Progenitor cell of endocrine pancreas (in vitro differentiated cells): ENCODE measurements at regions not wholly inside any gene's neighbourhood (a gene's known extent, or its start where the extent isn't known, plus 50 kb on each side); places are given as distances from the start of the nearest gene placed in this dataset.

Experiments
- DNase-seq: peaks from one replicate; pipeline ENCODE4 v3.0.0; 2021; ENCODE audit warnings: low spot score; ENCODE audit not compliant: unreplicated experiment
- H3K27ac Mint-ChIP-seq: 2 replicates; pipeline ENCODE4 v1.8.0; 2021; ENCODE audit warnings: mild to moderate bottlenecking, moderate library complexity, mixed read lengths
- H3K27me3 Mint-ChIP-seq: 2 replicates; pipeline ENCODE4 v1.8.0; 2021; ENCODE audit warnings: mixed read lengths
- H3K36me3 Mint-ChIP-seq: 2 replicates; pipeline ENCODE4 v1.8.0; 2022; ENCODE audit warnings: mixed read lengths; ENCODE audit not compliant: insufficient read depth
- H3K4me1 Mint-ChIP-seq: 2 replicates; pipeline ENCODE4 v1.8.0; 2021; ENCODE audit warnings: low read depth, mixed read lengths
- H3K4me3 Mint-ChIP-seq: 2 replicates; pipeline ENCODE4 v1.8.0; 2021; ENCODE audit warnings: low read depth, mild to moderate bottlenecking, moderate library complexity, mixed read lengths
- H3K9me3 Mint-ChIP-seq: 2 replicates; pipeline ENCODE4 v1.8.0; 2021; ENCODE audit warnings: low read depth, mixed read lengths
- TF ChIP-seq, protein P1 (sequence below): fragments of 200-600 bp; sonication (generic); IDR thresholded peaks from one replicate; pipeline ENCODE4 v1.5.0; 2021; ENCODE audit warnings: antibody characterized with exemption, mild to moderate bottlenecking; ENCODE audit not compliant: unreplicated experiment

DNA sequence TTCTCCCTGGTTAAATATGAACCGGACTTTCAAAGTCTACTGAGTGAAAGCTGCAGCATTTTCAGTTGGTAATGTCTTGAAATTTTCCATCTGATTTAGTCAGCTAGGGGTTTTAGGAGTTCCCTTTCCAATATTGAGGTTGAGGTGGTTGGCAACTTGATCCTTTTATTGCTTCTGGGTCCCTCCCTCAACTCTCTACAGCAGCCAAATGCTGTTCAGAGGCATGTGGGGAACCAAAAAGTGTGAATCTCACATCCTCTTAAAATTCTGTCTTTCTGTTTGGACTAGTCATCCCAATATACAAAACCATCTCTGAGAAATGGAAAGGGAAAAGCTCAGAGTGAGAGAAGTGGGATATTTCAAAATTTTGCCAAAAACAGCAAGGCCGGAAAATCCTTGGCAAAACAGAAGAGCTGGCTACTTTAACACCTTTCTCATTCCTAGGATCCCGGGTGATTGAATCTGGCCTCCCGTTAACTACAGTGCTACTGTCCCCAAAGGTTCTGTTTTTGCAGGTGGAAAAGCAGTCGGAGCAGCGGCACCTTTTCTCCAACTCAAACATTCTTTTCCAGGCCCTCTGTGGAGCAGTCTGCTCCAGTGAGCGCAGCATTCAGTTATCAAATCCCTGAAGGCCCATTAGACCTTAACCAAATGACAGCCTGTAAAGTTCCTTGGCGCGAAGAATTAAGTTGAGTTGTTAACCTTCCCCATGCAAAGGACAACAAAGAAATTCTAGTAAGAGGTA lies 345.9 kb upstream of the NUDT12 start:
- Mint-ChIP-seq H3K36me3 (no peaks in the 10 kb centered on the region), H3K27ac (no peak overlapping the region), H3K4me1 (no peaks in the 10 kb centered on the region), H3K9me3 (peaks cover 9% of the 10 kb centered on the region), H3K27me3 (no peaks in the 10 kb centered on the region), H3K4me3 (no peak overlapping the region)
- DNase-seq, result no peak
- TF ChIP-seq, protein P1, sequence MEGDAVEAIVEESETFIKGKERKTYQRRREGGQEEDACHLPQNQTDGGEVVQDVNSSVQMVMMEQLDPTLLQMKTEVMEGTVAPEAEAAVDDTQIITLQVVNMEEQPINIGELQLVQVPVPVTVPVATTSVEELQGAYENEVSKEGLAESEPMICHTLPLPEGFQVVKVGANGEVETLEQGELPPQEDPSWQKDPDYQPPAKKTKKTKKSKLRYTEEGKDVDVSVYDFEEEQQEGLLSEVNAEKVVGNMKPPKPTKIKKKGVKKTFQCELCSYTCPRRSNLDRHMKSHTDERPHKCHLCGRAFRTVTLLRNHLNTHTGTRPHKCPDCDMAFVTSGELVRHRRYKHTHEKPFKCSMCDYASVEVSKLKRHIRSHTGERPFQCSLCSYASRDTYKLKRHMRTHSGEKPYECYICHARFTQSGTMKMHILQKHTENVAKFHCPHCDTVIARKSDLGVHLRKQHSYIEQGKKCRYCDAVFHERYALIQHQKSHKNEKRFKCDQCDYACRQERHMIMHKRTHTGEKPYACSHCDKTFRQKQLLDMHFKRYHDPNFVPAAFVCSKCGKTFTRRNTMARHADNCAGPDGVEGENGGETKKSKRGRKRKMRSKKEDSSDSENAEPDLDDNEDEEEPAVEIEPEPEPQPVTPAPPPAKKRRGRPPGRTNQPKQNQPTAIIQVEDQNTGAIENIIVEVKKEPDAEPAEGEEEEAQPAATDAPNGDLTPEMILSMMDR, result no peak

DNA sequence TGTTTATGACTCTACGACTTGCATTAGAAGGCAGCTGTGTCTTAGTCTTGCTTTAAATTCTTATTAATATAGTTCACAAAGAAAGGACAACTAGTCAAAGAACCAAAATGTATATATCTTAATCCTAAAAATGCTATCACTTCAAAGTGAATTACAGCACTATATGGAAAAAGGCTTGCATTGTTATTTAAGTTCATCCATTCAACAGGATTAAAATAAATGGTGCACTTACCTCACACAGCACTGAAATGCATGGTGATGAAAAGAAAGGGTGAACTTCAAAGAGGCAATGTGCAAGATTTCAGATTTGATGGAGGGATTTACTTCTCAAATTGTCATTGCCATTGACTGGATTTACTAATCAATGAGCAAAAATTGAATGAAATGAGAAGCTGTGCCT lies 344.4 kb upstream of the NUDT12 start:
- Mint-ChIP-seq H3K27me3 (no peaks in the 10 kb centered on the region), H3K9me3 (peaks cover 9% of the 10 kb centered on the region), H3K4me1 (no peaks in the 10 kb centered on the region), H3K36me3 (no peaks in the 10 kb centered on the region), H3K4me3 (no peak overlapping the region), H3K27ac (no peak overlapping the region)
- DNase-seq, result no peak
- TF ChIP-seq, protein P1, result no peak

DNA sequence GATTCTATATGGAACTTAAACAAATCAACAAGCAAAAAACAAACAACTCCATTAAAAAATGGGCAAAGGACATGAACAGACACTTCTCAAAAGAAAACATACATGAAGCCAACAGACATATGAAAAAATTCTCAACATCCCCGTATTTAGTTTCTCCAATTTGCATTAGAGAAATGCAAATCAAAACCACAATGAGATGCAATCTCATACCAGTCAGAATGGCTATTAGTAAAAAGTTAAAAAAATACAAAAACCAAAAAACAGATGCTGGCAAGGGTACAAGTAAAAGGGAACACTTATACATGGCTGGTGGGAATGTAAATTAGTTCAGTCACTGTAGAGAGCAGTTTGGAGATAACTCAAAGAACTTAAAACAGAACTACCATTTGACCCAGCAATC lies 342.1 kb upstream of the NUDT12 start:
- H3K9me3 Mint-ChIP-seq, result peaks cover 9% of the 10 kb centered on the region
- H3K27ac Mint-ChIP-seq, result no peak overlapping the region
- no peaks in the 10 kb centered on the region for H3K36me3 Mint-ChIP-seq
- TF ChIP-seq, protein P1, result no peak
- H3K4me3 Mint-ChIP-seq, result no peak overlapping the region
- no peaks in the 10 kb centered on the region for H3K4me1 Mint-ChIP-seq
- no peak for DNase-seq
- H3K27me3 Mint-ChIP-seq, result no peaks in the 10 kb centered on the region

DNA sequence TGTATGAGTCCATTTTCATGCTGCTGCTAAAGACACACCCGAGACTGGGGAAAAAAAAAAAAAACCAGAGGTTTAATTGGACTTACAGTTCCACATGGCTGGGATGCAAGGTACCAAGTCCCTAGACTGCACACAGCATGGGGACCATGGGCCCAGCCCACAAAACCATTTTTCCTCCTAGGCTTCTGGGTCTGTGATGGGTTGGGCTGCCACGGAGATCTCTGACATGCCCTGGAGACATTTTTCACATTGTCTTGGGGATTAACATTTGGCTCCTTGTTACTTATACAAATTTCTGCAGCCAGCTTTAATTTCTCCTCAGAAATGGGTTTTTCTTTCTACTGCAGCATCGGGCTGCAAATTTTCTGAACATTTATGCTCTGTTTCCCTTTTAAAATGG lies 340.3 kb upstream of the NUDT12 start:
- no peaks in the 10 kb centered on the region for H3K27me3 Mint-ChIP-seq
- H3K4me3 Mint-ChIP-seq, result no peak overlapping the region
- TF ChIP-seq, protein P1, result no peak
- no peaks in the 10 kb centered on the region for H3K36me3 Mint-ChIP-seq
- no peaks in the 10 kb centered on the region for H3K4me1 Mint-ChIP-seq
- H3K27ac Mint-ChIP-seq, result no peak overlapping the region
- no peak for DNase-seq
- H3K9me3 Mint-ChIP-seq, result peaks cover 15% of the 10 kb centered on the region

DNA sequence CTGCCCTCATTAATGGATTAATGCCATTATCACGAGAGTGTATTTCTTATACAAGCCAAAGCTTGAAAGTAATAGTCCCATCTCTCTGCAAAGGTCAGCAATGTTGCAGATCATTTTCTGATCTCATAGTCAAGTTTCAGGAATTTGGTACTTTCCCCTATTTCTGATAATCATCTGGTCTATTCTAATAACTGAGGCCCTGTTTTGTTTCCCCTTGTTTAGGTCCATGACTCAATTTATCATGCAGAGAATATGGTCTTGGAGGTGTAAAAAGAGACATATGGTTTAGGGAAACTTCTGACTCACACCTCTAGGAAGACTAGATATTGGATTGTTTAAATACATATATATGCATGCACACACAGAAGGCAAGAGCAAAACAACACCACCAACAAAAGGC lies 339.3 kb upstream of the NUDT12 start:
- H3K4me1 Mint-ChIP-seq, result no peaks in the 10 kb centered on the region
- H3K27ac Mint-ChIP-seq, result no peak overlapping the region
- TF ChIP-seq, protein P1, result no peak
- peaks cover 15% of the 10 kb centered on the region for H3K9me3 Mint-ChIP-seq
- no peaks in the 10 kb centered on the region for H3K27me3 Mint-ChIP-seq
- no peak overlapping the region for H3K4me3 Mint-ChIP-seq
- H3K36me3 Mint-ChIP-seq, result no peaks in the 10 kb centered on the region
- DNase-seq, result no peak
